ENCODE measurements at regions not wholly inside any gene's neighbourhood (a gene's known extent, or its start where the extent isn't known, plus 50 kb on each side); places are given as distances from the start of the nearest gene placed in this dataset.

GRCh38 chrX:99033226-99033901 lies 1376.7 kb downstream of the PCDH19 start:
- TF ChIP-seq, protein P1, sequence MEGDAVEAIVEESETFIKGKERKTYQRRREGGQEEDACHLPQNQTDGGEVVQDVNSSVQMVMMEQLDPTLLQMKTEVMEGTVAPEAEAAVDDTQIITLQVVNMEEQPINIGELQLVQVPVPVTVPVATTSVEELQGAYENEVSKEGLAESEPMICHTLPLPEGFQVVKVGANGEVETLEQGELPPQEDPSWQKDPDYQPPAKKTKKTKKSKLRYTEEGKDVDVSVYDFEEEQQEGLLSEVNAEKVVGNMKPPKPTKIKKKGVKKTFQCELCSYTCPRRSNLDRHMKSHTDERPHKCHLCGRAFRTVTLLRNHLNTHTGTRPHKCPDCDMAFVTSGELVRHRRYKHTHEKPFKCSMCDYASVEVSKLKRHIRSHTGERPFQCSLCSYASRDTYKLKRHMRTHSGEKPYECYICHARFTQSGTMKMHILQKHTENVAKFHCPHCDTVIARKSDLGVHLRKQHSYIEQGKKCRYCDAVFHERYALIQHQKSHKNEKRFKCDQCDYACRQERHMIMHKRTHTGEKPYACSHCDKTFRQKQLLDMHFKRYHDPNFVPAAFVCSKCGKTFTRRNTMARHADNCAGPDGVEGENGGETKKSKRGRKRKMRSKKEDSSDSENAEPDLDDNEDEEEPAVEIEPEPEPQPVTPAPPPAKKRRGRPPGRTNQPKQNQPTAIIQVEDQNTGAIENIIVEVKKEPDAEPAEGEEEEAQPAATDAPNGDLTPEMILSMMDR (conservative IDR thresholded peaks at IDR 0.05; ENCODE audit: low read depth, low read length), result no peak
- TF ChIP-seq EZH2 (IDR thresholded peaks at IDR 0.05; ENCODE audit: low read length, unreplicated experiment) (no peak), EZH2phosphoT487 (IDR thresholded peaks at IDR 0.05; ENCODE audit: borderline replicate concordance, low read length) (no peak)
- no peak overlapping the region for H3K4me3 ChIP-seq (ENCODE audit: low read length)
- no peak overlapping the region for H3K9ac ChIP-seq (ENCODE audit: low read length)
- CTCF ChIA-PET, result no interaction called here
- H3K27me3 ChIP-seq (ENCODE audit: low read length), result no peaks in the 10 kb centered on the region
- POLR2A ChIA-PET (ENCODE audit: unreplicated experiment), result no interaction called here
- no TSS peak for BruUV-seq (replicated peaks)
- H3K9me3 ChIP-seq (ENCODE audit: low read length), result no peaks in the 10 kb centered on the region
- no peak overlapping the region for H3K4me2 ChIP-seq (ENCODE audit: low read length)
- no peaks in the 10 kb centered on the region for H3K36me3 ChIP-seq (ENCODE audit: low read depth, low read length)
- no peak overlapping the region for H2AFZ ChIP-seq (ENCODE audit: low read length)
- no peak overlapping the region for H3K27ac ChIP-seq (ENCODE audit: low read length)
- no peaks in the 10 kb centered on the region for H3K9me2 ChIP-seq (replicated peaks; ENCODE audit: low read length)
- no peak for DNase-seq
- no peak for ATAC-seq
- intact Hi-C loops (cut with micrococcal nuclease), result no loop called here
- H3K79me2 ChIP-seq (ENCODE audit: low read length), result no peaks in the 10 kb centered on the region
- H3F3A ChIP-seq (ENCODE audit: low read length, unreplicated experiment), result no peaks in the 10 kb centered on the region
- H4K20me1 ChIP-seq (ENCODE audit: low read length), result no peaks in the 10 kb centered on the region
- H3K4me1 ChIP-seq (ENCODE audit: insufficient read depth, low read length), result no peaks in the 10 kb centered on the region

DNA sequence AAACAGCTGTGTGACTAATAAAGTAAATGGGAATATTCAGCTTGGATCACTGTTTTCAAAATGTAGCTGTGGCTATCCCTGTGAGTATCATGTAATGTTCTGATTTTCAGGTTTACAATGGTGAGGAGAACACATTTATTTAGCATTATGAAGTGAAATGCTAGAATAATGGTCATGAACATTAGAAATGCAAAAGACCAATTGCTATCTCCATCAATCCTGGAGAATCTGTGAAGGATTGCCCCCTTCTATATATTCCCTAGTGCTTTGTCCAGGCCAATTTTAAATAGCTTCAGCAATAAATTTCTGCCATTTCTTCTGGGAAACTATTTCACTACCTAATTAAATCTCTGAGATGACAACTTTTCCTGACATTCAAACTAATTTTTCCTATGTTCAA lies 1399.1 kb downstream of the PCDH19 start:
- no peak for ATAC-seq
- Histone ChIP-seq H4K20me1 (ENCODE audit: low read length) (no peaks in the 10 kb centered on the region), H3K4me2 (ENCODE audit: low read length) (no peak overlapping the region), H3K4me1 (ENCODE audit: insufficient read depth, low read length) (no peaks in the 10 kb centered on the region), H3K9me3 (ENCODE audit: low read length) (0 out of 2 replicates have a peak, but pooled peaks cover 6% of the 10 kb centered on the region), H3K4me3 (ENCODE audit: low read length) (no peak overlapping the region), H3K9ac (ENCODE audit: low read length) (no peak overlapping the region), H3K9me2 (replicated peaks; ENCODE audit: low read length) (no peaks in the 10 kb centered on the region), H3F3A (ENCODE audit: low read length, unreplicated experiment) (no peaks in the 10 kb centered on the region), H3K27me3 (ENCODE audit: low read length) (no peaks in the 10 kb centered on the region), H3K36me3 (ENCODE audit: low read depth, low read length) (no peaks in the 10 kb centered on the region), H3K79me2 (ENCODE audit: low read length) (no peaks in the 10 kb centered on the region), H2AFZ (ENCODE audit: low read length) (no peak overlapping the region), H3K27ac (ENCODE audit: low read length) (no peak overlapping the region)
- DNase-seq, result no peak
- POLR2A ChIA-PET (ENCODE audit: unreplicated experiment), result no interaction called here
- intact Hi-C loops (cut with micrococcal nuclease), result no loop called here
- TF ChIP-seq EZH2 (IDR thresholded peaks at IDR 0.05; ENCODE audit: low read length, unreplicated experiment), result no peak
- CTCF ChIA-PET, result no interaction called here
- BruUV-seq (replicated peaks), result no TSS peak

GRCh38 chrX:99001286-99001685 lies 1408.8 kb downstream of the PCDH19 start:
- no TSS peak for BruUV-seq (replicated peaks)
- H3K9ac ChIP-seq (ENCODE audit: low read length), result no peak overlapping the region
- no peaks in the 10 kb centered on the region for H3K4me1 ChIP-seq (ENCODE audit: insufficient read depth, low read length)
- no peak overlapping the region for H3K4me2 ChIP-seq (ENCODE audit: low read length)
- H3F3A ChIP-seq (ENCODE audit: low read length, unreplicated experiment), result no peaks in the 10 kb centered on the region
- H3K9me3 ChIP-seq (ENCODE audit: low read length), result no peaks in the 10 kb centered on the region
- ATAC-seq (no peak), DNase-seq (no peak)
- intact Hi-C loops (cut with micrococcal nuclease), result no loop called here
- TF ChIP-seq EZH2phosphoT487 (IDR thresholded peaks at IDR 0.05; ENCODE audit: borderline replicate concordance, low read length), result no peak
- TF ChIP-seq, protein P1 (conservative IDR thresholded peaks at IDR 0.05; ENCODE audit: low read depth, low read length), result no peak
- TF ChIP-seq EZH2 (IDR thresholded peaks at IDR 0.05; ENCODE audit: low read length, unreplicated experiment), result no peak
- ChIA-PET CTCF (no interaction called here), POLR2A (ENCODE audit: unreplicated experiment) (no interaction called here)
- H3K36me3 ChIP-seq (ENCODE audit: low read depth, low read length), result no peaks in the 10 kb centered on the region
- no peak overlapping the region for H2AFZ ChIP-seq (ENCODE audit: low read length)
- no peak overlapping the region for H3K27ac ChIP-seq (ENCODE audit: low read length)
- H4K20me1 ChIP-seq (ENCODE audit: low read length), result no peaks in the 10 kb centered on the region
- no peak overlapping the region for H3K4me3 ChIP-seq (ENCODE audit: low read length)
- H3K9me2 ChIP-seq (replicated peaks; ENCODE audit: low read length), result no peaks in the 10 kb centered on the region
- no peaks in the 10 kb centered on the region for H3K79me2 ChIP-seq (ENCODE audit: low read length)
- H3K27me3 ChIP-seq (ENCODE audit: low read length), result no peaks in the 10 kb centered on the region
